NAMALWA (cell line): ENCODE measurements at regions not wholly inside any gene's neighbourhood (a gene's known extent, or its start where the extent isn't known, plus 50 kb on each side); places are given as distances from the start of the nearest gene placed in this dataset.
"Not testable (repeated sequence)": the region's sequence is repeated elsewhere in the genome, so short reads cannot be mapped to it uniquely, and the experiment has no call there.

ENCODE experiments used
- DNase-seq: peaks from one replicate; pipeline ENCODE4 v3.0.0-alpha.2; 2015; ENCODE audit warnings: low spot score

DNA sequence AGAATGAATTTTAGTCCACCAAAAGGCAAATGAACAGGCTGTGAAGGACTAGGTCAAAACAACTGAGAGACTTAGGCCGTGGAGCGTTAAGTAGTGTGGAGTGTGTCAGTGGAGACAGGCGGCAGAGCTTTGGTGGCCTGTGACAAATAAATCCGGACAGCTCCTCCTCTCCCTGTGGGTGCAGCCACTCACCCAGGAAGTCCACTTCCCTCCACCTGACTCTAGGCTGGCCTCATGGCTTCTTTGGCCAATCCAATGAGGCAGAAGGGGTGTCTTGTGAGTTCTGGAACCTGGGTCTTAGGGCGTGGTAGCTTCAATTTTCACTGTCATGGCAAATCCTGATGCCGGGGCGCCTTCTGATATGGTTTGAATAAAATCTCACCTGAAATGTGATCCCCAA is 180.9 kb upstream of the C14orf180 start:
- no peak for DNase-seq

DNA sequence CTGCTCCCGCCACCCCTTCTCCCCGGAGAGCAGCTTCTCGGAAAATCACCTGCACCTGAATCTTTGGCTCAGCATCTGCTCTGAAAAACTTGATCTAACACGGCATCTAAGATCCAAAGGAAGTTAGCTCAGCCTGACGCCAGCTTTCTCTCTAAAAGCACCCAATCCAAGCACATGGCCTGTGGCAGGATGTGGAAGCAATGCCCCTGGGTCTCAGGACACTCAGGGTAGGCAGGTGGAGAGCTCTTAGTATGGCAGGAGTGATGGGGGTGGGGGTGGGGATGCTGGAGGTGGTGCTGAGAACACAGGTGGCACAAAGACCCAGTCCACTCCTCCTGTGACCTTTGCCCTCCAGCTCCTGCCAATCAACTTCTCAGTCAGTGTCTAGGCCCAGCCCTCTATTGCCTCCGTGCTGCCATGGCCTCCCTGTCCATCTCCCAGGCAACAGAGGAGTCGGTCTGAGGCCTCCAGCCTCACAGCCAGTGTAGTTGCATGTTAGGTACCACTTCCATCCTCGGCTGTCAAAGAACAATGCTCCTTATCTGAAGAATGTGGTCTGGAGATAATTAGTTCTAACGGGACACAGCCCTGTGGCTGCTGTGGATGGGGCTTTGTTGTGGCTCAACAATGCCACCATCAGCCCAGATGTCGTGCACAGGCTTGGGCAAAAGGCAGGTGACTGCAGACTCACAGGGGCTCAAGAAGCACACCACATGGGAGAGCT is 180.0 kb upstream of the C14orf180 start:
- no peak for DNase-seq

DNA sequence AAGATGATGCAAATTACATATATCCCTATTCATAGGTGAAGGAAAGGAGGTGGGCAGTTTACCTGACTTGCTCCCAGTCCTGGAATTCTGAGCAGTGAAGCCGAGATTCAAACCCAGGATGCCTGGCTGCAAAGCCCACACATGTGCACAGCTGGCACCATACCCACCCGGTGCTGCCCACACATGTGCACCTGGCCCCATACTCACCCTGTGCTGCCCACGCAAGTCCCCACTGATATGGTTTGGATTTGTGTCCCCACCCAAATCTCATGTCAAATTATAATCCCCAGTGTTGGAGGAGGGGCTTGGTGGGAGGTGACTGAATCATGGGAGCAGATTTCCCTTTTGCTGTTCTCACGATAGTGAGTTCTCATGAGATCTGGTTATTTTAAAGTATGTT is 179.2 kb upstream of the C14orf180 start:
- DNase-seq, result no peak

DNA sequence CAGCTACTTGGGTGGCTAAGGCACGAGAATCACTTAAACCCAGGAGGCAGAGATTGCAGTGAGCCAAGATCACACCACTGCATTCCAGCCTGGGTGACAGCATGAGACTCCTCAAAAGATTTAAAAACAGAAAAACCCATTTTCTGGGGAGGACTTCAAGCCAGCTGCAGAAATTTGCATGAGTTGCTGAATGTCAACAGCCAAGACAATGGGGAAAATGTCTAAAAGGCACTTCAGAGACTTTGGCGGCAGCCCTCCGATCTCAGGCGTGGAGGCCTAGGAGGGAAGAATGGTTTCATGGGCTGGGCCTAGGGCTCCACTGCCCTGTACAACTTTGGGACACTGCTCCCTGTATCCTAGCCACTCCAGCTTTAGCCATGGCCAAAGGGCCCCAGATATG is 177.8 kb upstream of the C14orf180 start:
- no peak for DNase-seq

DNA sequence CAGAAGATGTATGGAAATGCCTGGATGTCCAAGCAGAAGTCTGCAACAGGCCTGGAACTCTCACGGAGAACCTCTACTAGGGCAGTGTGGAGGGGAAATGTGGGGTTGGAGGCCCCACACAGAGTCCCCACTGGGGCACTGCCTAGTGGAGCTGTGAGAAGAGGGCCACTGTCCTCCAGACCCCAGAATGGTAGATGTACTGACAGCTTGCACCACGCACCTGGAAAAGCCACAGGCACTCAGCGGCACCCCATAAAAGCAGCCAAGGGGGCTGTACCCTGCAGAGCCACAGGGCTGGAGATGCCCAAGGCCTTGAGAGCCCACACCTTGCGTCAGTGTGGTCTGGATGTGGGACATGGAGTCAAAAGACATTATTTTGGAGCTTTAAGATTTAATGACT is 177.3 kb upstream of the C14orf180 start:
- not testable (repeated sequence) for DNase-seq

DNA sequence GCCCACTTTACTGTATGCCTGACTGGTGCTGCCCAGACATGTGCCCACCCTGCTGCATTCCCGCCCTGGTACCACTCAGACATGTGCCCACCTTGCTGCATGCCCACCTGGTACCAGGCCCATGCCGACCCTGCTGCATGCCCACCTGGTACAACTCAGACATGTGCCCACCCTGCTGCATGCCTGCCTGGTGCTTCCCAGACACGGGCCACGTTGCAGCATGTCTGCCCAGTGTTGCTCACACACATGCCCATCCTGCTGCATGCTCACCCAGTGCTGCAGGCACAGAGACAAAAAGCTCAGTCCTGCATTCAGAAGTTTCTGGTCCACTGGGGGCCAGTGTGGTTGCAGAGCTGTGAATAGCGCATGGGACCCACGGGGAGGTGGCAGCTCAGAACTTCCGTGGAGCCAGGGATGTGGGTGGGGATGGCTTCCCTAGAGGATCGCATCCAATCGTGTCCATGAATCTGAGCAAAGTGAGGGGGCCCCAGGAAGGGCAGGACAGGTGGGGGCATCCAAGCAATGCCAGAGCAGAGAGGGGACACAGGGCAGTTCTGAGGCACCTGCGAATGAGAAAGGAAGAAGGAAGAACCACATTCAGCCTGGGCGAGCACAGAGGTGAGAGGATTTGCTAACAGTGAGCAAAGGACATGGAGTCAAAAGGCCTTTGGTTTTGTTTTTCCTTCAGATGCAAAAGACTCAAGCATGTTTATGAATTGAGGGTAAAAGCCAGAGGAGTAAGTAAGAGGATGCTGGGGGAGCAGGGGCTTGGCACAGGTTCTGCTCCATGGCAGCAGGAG is 175.9 kb upstream of the C14orf180 start:
- DNase-seq, result no peak

DNA sequence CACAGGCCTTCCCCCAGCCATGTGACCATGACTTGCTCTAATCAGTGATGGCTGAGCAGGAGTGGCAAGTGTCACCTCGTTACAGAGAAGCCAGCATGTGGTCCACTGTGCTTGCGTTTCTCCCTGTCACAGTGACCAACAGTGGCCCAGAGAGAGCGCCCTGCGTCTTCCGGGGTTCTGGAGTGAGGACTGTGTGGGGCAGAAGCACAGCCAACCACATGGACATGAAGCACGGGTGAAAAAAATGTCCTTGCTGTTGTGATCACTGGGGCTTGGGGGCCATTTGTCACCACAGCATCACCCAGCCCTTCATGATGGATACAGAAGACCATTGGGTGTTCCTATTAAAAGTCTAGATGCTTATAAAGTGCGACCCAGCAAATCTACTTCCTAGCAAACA is 174.6 kb upstream of the C14orf180 start:
- DNase-seq, result no peak

DNA sequence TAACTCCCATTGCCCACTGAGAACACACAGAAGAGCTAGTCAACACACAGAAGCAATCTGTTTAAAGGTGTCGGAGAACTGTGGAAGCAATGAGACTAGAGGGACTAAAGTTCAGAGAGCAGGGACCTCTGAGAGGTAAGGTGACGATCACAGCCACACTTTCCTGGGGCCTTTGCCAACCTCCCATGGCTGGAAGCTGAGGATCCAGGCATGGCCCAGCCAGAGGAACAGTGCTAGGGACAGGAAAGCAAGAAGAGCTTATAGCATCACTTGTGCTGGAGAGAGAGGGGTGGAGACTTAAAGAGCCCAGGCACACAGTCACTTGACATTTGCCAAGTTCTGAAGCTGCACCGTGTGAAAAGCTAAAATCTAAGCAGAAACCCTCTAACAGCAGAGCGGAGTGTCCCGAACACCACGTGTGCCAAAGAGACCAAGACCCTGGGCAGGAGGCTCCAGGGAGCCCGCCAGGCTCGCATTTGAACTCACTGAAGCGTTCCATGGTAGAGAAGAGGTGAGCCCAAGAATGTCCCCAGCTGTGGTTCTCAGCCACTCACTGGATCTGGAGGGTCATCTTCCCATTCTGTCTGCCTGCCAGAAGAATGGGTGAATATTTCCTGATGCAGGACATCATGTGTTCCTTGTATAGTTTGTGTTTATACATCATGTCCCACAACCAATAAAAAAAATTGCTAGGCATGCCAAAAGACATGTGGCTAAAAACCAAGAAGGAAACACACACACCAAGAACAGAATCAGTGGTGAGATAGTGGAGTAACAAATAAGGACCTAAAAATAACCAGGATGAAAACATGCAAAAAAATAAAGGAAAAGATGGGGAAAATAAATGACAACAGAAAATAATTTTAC is 174.0 kb upstream of the C14orf180 start:
- DNase-seq, result no peak

DNA sequence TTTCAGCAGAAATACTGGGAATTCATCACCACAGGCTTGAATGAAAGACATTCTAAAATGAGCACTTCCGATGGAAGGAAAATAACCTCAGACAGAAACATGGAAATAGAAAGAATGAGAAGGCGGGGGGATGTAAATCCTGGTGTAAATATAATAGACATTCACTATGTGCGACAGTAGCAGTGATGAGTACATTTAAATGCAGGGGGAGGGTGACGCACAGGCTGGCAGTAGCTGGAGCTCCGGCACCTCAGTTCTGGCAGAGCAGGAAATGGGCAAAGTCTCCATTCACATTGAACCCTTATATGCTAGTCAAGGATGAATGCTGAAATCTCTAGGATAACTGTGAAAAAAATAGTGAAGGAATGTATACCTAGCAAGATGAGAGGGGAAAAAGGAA is 172.7 kb upstream of the C14orf180 start:
- DNase-seq, result no peak

DNA sequence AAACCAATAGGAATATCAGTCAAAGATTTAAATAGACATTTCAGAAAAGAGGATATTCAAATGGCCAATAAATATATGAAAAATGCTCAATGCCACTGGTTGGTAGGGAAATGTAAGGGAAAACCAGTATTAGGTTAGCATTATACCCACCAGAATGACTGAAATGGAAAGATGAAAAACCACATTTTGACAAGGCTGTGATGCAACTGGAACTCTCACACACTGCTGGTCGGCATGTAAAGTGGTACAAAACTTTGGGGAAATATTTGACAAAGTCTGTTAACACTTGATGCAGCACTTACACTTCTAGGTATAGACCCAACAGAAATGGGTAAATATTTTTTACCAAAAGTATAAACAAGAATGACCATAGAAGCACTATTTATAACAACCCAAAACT is 163.2 kb upstream of the C14orf180 start:
- no peak for DNase-seq

DNA sequence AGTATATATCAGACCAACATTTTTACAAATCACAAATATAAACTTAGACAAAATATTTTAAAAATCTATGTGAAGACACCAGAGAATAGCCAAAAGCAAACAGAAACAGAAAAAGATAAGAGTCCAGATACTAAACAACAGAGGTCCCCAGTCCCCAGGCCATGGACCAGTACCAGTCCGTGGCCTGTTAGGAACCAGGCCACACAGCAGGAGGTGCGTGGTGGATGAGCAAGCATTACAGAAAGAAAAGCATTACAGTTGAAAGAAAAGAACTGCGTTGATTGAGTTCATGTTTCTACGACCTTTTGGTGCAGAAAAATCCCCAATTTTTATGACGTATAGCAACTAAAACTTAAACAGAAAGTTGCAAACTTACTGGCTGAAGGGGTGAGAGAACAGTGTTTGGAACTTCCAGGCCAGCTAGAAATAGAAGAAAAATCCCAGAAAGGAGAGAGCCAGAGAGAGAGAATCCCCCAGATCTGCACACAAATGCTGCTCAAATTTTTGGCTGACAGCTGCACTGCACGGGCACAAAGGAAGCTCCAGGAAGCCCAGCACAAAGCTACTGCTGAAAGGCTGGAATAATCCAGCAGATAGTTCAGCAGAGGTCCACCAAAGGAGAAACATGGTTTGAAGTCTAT is 159.6 kb upstream of the C14orf180 start:
- no peak for DNase-seq

DNA sequence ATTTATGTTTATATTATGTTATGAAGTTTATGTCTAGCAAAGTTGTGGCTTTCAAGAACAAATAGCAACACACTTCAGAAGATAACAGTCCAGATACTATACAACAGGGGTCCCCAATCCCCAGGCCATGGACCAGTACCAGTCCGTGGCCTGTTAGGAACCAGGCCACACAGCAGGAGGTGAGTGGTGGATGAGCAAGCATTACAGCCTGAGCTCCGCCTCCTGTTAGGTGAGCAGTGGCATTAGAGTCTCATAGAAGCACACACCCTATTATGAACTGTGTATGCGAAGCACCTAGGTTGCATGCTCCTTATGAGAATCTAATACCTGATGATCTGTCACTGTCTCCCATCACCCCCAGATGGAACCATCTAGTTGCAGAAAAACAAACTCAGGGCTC is 159.0 kb upstream of the C14orf180 start:
- not testable (repeated sequence) for DNase-seq

DNA sequence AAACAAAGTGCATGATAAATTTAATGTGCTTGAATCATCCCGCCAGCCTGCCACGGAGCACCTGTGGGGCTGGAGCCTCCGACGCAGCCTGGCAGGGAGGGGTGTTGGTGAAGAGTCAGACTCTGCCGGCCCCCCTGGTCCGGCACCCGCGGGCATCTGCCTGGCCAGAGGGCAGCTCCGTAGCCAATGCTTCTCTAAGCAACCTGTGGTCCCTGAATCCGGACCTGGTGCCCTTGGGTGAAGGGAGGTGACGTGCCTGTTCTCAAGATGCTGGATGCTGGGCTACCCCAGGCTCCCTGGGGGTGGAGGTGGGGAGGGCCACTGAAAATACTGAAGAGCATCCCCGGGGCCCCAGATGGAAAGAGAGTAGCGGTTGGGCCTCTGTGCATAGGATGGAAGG is 158.6 kb upstream of the C14orf180 start:
- no peak for DNase-seq

DNA sequence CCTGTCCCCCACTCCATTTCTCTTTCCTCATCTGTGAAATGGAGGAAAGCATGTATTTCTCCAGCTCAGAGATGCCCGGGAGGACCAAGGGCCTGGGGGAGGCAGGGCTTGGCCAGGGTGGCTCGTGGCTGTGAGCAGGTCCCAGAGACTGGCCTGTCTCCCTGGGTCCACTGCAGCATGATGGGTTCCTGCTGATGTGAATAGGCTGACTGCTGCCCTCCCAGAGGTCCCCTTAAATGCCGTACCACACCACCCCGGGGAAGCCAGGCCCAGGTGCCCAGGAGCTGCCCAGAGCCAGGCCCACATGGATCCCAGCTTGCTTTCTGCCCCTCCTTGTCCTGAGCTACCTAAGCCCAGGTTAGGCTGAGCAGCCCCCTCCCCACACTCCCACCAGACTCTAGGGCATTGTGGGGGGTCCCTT is 158.2 kb upstream of the C14orf180 start:
- DNase-seq, result no peak

DNA sequence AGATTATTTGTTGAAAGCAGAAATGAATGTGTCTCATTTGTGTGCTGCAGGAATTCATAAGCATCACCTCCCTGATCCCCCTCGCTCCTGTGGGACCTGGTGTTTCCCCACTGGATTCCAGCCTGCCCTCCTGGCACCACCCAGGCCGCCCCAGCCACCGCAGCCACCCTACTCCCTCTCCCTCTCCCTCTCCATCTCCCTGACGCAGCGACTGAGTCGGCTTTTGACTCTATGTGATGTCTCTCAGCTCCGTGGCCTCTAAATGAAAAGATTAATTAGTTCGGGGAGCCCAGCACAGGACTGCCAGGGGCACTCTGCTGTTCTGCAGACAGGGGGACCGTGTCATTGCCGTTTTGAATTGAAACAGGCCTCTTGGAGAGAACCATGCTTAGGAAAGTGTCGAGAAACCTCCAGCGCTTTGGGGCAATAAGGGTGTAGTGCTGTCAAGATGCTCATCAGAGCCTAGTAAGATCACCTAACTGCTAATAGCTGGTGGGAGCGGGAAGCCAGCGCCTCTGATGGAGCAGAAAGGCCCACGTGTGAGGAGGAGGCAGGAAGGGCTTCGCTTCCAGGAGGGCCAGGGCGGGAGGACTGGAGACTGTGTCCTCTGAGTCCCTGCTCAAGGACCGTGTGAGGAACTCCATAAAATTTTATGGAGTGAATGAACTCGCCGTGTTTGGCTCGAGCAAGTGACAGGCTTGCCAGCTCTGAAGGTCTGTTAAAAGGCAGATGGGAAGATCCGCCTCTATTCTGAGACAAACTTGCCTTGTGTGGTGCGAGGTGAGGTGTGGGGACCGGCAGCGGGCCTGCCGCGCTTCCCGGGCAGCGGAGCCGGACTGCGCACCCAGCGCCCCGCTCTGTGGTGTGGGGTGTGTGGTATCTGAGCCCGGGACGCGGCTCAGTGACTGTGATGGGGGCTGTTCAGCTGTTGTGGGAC is 157.4 kb upstream of the C14orf180 start:
- DNase-seq, result no peak

DNA sequence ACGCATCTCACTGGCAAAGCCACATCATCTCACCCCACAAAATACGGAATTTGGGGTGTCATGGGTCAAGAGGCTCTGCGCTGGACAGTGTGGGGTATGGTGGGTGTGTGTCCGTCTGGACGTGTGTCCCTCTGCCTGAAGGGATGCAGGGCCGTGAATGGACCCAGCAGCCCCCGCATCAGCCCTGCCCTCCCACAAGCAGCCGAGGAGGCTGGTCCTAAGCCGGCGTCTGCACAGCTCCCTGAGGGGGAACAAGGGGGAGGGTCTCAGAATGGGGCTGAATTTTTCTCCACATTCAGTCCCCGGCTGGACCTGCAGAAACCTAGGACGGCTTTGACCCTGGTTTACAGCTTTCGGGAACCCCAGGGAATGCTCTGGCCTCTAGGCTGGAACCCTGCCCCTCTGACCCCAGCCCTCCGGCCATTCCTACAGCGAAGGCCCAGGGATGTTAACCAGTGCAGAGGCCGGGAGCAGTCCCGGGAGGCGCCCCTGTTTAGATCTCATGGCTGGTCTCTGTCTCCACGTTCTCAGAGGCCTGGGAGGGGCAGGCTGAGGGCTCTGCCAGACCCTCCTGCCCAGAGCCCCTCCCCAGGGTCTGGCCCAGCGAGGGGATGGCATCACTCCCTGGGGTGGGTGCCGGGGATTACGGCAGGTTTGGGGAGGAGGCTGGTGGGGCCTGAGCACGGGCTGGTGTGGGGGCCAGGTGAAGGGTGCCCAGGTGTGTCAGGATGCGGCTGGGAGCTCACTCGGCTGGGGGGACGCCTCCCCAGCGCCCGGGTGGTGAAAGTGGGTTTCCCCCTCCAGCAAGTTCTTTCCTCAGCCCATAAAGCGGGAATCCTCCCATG is 156.5 kb upstream of the C14orf180 start:
- DNase-seq, result no peak

DNA sequence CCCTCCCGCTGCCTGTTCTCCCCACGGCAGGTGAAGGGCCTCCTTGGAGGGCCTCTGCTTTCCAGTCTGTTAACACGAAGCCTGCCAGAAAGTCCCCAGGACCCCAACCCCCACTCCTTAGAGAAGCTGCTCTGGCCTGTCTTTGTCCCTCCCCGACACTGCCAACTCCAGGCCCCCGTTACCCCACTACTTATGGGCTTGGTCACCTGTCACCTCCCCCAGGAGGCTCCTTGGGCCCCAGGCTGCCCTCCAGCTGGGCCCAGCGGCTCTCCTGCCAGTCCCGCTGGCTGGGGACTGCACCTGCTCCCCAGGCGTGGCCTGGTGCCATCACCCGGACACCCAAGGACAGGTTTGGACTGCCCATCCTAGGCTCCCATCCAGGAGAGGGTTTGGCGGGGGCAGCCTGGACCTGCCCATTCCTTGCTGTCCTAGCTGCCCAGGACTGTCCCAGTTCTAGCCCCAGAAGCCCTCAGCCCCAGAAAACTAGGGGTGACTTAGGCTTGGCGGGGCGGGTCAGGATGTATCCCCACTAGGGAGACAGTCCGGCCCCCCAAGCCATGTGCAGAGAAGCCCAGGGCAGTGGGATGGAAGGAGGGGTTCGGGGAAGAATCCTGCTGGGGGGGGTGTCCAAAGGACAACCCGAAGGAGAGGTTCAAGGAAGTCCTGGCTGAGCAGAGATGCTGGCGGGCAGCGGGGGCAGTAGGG is 155.7 kb upstream of the C14orf180 start:
- DNase-seq, result no peak

DNA sequence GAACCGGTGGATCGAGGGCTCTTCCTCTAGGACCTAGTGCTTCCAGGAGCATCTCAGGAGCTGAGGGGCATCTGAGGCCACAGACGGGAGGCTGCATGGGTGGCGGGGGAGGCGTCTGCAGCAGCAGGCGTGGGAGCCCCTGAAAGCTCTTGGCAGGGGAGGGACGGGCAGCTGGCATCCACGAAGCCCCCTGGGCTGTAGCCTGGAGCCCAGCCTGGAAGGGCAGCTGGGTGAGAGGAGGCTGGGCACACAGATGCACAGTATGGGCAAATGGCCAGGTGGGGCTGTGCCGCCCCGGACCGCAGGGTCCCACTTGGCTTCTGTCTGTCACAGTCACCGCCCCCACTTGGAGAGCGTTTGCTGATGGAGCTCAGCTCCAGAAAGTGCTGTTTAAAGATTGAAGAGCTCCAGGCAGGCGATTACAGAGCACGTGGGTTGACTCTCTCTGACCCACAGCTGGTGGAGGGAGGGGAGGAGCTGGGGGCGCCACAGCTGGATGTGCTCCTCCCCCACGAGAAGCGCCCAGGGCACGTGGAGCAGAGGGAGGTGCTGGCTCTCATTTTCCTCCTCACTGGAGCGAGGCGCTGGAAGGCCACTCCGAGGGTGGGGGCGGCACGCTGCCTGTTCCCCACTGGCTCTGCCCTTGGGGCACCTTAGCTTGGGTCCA is 155.0 kb upstream of the C14orf180 start:
- no peak for DNase-seq

DNA sequence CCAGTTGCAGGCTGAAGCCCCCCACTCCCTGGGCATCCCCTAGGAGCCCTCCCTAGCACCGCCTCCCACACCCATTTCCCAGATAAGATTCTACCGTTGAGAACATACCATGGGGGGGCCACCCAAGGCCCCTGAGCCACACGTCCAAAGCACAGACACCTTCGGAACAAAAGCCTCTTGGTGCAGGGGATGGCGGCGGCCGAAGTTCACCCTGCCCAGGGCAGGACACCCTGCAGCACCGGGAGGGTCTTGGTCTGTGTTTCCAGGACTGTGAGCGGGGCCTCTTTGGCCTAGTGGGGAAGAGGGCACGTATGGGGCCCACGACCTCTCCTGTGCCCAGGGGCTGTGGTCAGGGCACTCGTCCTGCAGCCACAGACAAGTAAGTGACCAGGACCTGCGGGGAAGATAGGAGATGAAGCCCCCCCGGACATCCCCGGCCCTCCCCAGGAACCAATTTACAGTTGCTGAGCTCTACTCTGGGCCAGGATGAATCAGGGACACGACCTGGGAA is 154.3 kb upstream of the C14orf180 start:
- no peak for DNase-seq
